NCI-H2171 treated with DMSO at 0.1 percent for 48 hours (cell line): ENCODE measurements at regions not wholly inside any gene's neighbourhood (a gene's known extent, or its start where the extent isn't known, plus 50 kb on each side); places are given as distances from the start of the nearest gene placed in this dataset.
"Not testable (repeated sequence)": the region's sequence is repeated elsewhere in the genome, so short reads cannot be mapped to it uniquely, and the experiment has no call there.

Experiments
- DNase-seq: peaks from one replicate; lab custom pipeline; 2025; lab: John Stamatoyannopoulos, UW

DNA sequence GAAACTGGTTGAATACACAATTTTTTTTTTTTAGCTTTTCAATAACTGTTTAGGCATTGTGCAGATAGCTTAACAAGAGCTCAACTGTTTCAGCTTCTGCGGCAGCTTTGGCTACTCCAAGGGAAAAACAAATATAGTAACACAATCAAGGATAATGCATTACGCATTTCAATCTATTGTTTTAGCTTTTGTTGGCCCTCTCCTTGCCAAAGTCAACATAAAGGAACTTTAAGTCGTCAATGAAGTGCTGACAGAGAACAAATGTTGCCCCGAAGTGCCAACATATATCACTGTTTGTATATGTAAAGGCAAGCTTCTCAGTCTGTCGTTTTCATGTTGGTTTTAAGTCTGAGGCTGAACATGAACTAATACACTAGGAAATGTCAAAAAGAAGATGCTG lies 1087.4 kb upstream of the FLRT2 start:
- DNase-seq: no peak

DNA sequence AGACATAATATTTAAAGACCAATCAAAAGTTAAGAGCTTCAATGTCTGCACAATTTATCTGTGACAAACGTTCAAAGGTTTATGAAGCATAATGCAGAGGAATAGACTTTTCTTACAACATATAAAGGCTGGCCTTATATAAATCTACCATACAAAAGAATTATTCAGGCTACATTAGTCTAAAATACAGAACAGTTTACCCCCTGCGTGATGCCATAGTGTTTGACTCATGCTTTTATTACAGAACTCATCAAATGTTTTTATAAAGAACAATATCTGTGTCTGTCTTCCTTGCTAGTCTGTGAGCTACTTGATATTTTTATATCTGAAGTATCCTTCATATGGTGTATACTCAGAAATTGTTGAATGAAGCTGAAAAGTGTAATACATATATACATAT lies 1084.5 kb upstream of the FLRT2 start:
- DNase-seq: no peak

DNA sequence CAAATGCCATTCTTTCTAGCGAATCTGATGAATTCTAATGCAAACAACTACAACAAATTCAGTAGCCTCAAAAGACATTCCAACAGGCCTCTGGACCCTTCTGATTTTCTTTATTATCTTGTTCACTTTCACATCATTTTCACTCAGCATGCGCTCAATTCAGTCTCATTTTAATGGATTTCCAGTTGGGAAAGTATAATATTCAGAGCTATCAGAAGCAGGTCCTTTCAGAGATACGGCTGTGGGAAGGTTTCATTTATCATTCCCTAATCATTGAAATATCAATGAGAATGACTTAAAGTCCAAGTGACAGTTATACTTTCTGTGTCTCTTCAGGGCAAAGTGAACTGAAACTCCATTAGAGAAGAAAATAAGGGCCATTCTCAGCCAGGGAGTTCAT lies 1083.7 kb upstream of the FLRT2 start:
- no peak for DNase-seq

DNA sequence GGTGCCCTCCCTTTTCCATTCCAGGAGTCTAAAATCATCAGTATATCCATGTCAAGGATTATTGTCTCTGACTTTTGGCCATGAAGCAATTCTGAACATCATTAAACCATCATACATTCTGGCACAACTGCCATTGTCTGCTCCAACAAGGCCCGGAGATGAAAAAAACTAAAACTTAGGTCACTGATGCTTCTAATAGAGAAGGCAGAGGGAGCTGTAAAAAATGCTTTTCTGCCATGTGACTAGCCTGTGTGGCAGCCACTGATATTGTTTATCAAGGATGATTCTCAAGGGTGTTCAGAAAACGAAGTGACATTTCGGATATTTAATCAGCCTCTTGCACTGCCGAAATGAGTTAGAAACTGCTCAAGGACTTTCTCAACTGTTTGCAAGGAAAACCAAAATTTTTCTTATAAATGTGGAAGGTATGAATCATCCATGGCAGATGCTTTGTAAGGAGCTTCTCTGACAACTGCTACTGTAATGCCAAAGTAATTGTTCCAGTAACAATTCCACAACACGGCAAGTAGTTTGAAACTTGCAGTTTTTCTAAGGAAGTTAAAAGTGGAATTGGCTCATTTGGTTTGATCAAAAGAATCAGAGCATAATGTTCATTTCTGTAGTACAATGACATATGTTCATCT lies 1076.5 kb upstream of the FLRT2 start:
- no peak for DNase-seq

DNA sequence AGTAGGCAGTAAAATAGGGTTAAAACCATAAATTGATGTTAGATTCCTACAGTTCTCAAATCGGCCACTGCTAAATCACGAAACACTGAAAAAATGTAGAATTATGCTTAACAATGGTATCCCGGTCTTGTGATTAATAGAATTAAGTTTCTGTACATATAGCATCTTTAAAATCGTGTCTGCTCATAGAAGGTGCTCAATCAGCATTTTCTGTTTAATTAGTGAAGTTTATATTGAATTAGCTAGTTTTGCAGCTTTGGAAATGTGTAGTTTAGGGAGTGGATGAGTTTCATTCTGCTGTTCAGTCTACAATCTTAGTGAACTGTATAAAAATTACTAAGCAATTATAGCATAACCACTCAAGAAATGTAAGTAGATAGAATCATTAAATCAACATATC lies 1075.8 kb upstream of the FLRT2 start:
- DNase-seq: no peak

DNA sequence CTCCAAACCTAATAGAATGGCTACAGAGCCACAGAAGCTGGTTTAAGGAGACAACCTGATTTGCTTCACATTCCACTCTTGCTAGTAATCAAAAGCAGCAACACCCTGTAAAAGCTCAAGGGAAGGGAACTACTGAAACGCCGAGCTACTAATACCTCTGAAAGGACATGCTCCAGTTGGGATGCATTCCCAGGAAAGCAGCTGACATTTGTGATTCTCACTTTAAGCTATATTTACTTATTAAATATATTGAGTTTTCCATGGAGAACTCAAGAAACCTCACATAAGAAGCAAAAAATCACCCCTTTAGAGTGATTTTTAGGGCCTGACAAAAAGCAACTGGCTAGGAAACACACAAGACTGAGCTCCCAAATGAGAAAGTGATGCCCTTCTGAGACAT lies 1073.0 kb upstream of the FLRT2 start:
- DNase-seq: no peak

DNA sequence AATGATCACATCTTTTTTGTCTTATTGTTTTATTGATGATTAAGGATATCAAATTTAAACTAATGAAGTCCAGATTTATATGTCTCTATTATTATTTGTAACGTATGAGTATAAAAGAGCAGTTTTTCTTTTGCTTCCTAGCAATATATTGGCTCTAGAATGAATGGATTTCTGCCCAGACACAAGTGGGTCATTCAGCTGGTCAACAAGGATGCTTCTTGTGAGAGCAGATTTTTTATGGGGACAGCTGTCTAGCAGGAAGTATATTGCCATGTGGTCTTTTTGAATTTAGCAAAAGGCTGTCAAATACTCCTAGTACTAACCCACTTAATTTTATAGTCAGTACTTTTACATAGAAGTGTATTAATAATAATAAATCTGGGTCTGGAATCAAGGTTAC lies 1071.1 kb upstream of the FLRT2 start:
- no peak for DNase-seq

DNA sequence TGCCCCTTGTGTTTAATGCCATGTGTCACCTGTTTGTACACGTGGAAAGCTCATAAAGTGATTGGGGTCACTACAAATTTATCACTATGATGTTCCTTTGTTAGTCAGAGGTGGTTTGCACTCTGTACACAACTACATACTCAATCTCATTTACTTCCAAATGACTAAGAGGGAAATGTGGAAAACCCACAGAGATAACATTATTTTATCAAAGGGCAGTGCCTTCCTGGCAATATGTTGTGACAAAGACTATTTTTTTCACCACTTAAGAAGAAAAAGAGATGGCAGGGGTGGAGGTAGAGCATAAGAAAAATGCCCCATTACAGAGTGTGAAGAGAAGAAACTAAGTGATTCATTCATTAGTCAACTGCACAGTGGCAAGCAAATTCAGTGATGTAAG lies 1064.1 kb upstream of the FLRT2 start:
- DNase-seq: no peak

DNA sequence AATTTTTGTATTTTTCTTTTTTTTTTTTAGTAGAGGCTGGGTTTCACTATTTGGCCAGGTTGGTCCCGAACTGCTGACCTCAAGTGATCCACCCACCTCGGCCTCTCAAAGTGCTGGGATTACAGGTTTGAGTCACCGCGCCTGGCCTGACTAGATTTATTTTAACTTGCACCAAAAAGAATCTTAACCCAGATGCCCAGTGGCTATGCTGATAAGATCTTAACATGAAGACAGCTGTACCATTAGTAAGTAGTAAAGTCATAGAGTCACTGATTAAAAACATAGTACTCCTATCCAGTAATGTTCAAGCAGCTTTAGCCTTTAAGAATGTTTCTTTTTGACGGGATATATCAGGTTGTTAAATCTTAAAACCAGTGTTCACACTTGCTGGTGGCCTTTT lies 1061.8 kb upstream of the FLRT2 start:
- DNase-seq: no peak

DNA sequence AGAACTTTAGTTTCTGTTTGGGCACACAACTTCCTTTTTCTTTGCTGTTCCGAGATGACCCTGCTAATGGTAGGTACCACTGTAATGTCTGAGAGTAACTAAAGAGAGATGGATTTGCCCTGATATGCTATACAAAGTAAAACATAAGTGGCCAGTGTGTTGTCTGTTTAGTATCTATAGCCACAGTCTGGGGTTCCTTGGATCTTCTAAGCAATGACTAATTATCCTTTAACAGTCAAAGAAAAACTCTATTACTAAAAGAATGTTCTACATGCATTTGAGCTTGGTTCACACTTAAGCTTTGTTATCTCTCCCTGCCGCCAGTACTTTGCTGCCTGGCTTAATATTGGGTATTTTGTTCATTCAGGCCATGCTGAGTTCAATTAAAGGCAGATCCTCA lies 1051.9 kb upstream of the FLRT2 start:
- DNase-seq: no peak

DNA sequence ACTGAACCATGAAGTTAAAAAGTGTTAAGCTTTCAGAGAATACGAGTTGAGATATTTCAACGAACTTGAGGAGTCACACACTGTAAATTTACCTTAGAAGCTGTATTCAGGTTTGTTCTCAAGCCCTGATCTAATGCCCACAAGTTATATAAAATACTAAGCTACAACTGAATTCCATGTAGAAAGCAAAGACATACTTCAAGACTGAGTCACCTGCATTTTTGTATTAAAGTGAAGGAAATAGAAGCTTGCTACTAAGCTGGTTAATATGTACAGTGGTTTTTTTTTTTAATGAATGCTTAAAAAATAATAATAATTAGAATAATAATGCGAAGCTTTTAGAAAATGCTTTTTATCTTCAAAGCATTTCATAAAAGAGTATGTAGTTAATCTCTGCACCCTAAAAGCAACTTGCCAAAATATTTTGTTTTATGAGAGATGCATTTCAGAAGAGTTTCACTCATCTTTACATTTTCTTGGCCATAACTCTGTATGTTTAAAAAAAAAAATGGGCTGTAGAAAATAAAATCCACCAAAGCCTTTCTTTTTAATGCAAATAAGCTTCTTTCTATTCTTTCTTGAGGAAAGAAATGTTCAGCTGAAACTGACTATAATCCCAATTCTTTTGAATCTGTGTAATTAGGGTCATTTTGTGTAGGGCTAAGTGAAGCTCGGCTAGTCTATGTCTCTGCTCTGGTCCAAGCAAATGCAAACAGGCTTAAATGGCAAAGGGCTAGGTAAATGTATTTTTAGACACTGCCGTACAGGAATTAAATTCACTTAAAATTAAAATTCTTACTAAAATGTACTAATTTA lies 1047.5 kb upstream of the FLRT2 start:
- DNase-seq: no peak

DNA sequence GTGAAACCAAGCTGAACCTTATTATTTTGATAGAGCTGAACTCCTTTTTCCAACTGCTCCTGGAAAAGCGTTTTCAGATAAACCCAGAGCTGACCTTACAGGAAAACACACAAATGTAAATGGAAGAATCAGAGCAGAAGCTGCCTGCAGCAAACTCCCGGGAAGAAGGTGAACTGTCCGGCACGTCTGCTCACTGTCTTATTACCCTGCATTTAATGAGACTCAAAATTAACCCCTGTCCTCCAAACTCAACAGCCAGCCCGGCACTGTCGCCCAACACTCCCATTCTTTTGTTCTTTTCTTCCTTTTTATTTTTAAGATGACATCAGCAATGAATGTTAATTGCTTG lies 1046.9 kb upstream of the FLRT2 start:
- DNase-seq: no peak

DNA sequence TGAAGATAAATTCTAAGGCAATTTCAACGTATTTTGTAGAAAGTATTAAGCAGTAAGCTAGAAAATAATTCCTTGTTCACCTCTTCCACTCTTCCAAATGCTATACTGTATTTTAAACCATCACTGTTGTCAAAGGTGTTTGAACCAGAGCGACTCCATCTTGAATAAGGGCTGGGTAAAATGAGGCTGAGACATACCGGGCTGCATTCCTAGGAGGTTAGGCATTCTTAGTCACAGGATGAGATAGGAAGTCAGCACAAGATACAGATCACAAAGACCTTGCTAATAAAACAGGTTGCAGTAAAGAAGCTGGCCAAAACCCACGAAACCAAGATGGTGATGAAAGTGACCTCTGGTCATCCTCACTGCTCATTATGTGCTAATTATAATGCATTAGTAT lies 1045.7 kb upstream of the FLRT2 start:
- not testable (repeated sequence) for DNase-seq

DNA sequence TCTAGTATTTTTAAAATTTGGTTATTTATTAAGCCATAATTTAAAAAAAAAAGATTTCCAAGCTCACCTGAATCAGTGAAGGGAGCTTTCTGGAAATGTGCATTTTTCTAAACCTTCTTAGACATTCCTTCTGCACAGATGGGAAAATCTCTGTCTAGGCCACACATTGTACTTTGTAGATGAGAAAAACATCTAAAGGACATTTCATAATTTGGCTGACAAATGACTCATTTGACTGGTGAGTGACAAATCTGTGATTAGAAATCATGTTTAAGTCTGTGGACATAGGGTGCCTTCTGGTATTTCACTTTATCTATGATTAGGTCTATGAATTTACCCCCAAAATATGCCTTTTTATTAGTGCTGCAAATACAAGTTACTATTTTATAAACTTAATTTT lies 1044.9 kb upstream of the FLRT2 start:
- no peak for DNase-seq

DNA sequence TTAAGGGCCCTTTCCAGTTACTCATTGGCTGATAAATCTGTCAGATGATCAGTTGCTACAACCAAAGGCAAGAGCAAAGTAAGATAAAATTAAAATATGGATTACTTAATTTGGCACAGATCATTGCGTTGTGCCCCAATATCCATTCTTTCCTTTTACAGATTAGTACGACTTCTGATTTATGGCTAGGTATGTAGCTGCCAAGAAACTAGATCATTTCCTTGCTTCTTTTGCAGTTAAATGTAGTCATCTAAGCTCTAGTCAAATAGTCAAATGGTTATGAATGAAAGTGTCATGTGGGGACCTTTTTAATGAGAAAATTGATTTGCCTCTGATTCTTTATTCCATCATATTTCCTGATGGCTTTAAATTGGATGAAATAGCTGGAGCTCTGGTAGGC lies 1039.9 kb upstream of the FLRT2 start:
- DNase-seq: no peak

DNA sequence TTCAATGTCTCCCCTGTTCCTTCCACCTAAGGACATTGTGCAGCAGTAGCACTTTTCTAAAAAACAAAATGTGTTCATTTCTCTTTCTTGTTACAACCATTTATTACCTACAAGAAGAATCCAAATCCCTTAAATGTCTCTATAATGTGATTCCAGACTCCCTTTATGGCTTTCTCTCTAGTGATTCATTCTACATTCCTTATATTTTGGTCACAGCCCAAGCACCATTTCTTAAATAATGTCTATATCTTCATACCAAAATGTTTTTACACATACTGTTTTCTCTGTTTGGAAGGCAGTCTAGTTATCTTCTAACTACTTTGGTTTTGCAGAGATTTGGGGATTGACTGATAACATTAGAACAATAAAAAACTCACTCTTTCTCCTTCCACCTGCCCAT lies 1037.3 kb upstream of the FLRT2 start:
- no peak for DNase-seq

DNA sequence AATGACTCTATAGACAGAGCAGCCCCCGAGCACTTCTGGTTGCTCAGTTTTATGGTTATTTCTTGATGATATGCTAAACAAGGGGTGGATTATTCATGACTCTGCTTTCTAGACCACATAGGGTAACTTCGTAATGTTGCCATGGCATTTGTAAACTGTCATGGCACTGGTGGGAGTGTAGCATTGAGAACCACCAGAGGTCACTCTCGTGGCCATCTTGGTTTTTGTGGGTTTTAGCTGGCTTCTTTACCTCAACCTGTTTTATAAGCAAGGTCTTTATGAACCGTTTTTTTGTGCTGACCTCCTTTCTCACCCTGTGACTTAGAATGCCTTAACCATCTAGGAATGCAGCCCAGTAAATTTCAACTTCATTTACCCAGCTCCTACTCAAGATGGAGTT lies 1036.2 kb upstream of the FLRT2 start:
- DNase-seq: no peak

DNA sequence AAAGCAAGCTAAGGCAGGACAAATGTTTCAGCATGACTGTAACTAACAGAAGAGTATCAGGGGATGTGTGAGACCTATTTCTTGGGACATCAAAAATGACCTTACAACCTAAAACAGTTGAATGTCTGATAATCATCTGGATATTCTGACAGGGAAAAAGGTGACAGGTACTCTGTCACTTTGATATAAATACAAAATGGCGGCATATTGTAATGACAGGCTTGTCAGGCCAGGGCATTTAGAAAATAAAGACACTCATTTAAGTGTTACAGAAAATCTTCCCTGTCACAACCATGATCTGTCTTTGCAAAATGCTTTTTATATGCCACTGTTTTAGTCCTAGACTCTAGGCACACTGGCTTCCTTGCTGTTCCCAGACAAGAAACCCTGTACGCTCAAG lies 1033.3 kb upstream of the FLRT2 start:
- DNase-seq: no peak

DNA sequence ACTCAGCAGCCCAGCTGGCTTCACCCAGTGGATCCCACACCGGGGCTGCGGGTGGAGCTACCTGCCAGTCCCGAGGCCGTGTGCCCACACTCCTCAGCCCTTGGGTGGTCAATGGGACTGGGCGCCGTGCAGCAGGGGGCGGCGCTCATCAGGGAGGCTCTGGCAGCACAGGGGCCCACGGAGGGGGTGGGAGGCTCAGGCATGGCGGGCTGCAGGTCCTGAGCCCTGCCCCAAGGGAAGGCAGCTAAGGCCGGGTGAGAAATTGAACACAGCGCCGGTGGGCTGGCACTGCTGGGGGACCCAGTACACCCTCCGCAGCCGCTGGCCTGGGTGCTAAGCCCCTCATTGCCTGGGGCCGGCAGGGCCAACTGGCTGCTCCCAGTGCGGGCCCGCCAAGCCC lies 1017.1 kb upstream of the FLRT2 start:
- not testable (repeated sequence) for DNase-seq

DNA sequence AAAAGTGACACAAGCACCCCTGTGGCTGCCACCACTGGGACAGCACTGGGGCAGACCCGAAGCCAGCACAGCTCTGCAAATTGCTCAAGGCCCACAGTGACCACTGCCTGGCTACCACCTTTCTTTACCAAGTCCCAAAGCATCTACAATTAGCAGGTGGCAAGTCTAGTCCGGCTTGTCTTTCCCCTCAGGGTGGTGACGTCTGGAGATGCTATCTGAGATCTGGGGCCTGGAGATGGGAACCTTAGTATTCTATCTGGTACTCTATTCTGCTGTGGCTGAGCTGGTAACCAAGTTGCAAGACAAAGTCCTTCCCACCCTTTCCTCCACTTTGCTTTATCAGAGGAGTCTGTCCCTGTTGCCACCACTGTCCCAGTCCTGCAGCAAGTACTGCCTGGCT lies 1010.1 kb upstream of the FLRT2 start:
- DNase-seq: no peak

DNA sequence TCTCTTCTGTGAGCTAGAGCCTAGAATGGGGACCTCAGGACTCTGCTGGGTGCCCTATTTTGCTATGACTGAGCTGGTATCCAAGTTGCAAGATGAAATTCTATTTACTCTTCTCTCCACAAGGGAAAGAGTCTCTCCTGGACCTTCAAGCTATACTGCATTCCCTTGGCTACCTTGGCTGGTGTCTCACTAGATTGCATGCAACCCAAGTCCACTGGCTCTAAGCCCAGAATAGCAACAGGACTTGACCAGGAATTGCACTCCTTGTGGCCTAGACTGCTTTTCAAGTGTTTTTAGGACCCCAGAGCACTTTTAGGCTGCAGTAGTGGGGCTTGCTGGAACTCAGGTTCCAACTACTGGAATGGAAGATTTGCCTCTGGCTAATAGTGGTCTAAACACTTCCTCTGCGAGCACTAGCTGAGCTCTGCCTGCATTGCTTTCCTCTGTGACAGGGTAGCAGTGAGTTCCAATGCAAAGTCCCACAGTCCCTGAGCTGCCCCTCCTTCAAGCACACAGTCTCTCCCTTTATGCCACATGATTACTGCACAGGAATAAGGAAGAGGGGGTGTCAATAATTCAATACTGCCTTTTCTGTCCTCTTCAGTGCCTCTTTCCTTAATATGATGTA lies 1009.1 kb upstream of the FLRT2 start:
- no peak for DNase-seq

DNA sequence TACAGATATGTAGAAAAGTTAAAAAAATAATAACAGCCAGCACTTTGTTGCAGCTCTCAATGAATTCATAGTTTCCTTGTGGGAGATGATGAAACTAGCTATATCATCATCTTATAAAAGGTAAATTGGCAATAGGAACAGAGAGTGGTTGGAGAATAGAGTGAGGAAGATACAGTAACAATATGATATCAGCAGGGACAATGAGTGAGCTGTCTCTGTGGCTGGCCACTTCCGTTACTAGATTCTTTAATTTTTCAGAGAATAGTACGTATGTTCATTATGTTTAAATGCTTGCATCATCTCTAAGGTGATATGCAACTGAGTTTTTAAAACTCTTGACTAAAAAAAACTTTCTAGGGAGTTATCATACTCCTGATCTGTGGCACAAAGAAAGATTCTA lies 1006.2 kb upstream of the FLRT2 start:
- DNase-seq: peak; percentile 43

DNA sequence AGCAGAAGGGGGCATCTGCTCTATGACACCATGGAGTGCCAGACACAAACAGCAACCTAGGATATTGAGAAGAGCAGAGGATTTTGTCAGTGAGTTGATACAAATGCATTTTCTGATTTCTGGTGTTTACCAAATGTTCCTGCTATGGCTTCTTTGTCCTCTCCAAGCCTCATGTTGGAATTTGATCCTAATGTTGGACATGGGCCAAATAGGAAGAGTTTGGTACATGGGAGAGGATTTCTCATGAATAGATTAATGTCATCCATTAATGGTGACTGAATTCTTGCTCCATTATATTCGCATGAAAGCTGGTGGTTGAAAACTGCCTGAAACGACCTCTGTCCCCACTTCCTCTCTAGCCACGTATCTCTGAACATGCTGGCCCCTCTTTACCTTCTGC lies 1002.2 kb upstream of the FLRT2 start:
- peak; percentile 83 for DNase-seq

DNA sequence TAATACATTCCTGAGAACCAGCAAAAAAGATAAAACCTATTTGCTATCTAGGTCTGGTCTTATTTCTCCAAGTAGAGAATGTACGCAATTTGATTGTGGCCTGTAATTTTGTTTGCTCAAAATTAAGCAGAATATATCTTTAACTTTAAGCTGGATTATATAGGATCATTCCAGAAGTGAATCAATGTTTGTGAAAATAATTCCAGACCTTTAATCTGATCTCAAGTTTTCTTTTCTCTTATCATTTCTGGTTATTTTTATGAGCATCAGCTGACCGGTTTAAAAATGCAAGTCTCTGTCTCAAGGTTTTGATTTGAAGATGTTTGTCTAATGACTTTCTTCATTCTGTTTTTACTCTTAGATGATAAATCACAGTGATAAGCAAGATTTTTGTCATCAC lies 997.9 kb upstream of the FLRT2 start:
- DNase-seq: no peak
